Lower leg skin (tissue), 3 donors: ENCODE measurements at regions not wholly inside any gene's neighbourhood (a gene's known extent, or its start where the extent isn't known, plus 50 kb on each side); places are given as distances from the start of the nearest gene placed in this dataset.

ENCODE experiments used
- CTCF ChIP-seq, 3 donors: fragments of 450-650 bp; IDR thresholded peaks; one replicate each; pipeline ENCODE4 v1.5.1; 2016; ENCODE audit warnings: antibody characterized with exemption in 3 of 3, mild to moderate bottlenecking in 3 of 3, moderate library complexity in 2 of 3
- POLR2A ChIP-seq, 2 donors: fragments of 450-650 bp; IDR thresholded peaks; one replicate each; pipeline ENCODE4 v1.6.1; 2016 to 2017; ENCODE audit warnings: antibody characterized with exemption in 2 of 2, mild to moderate bottlenecking in 1 of 2, moderate library complexity in 1 of 2

DNA sequence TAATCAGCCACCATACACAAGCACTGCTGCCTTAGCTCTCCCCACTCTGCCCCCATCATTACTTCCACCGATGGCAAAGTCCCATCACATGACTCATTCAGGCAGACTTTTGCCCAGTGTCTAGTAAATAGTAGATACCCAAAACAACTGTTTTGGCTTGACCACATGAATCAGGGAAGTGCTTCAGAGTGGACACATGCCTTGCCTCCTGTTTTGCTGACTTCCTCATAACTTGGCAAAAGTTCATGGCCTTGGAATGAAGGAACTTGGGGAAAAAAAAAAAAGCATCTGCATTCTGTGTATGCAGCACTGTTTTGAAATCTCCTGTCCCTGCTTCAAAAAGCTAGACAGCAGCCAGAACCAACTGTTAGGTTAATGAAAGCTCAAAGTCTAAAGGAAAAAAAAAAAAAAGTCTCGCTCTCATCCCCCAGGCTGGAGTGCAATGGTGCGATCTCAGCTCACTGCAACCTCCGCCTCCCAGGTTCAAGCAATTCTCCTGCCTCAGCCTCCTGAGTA, 335.3 kb downstream of the FAM181B start:
- TF ChIP-seq CTCF (IDR thresholded peaks at IDR 0.05) (no peak), POLR2A (IDR thresholded peaks at IDR 0.05) (no peak)
